ENCODE measurements at regions not wholly inside any gene's neighbourhood (a gene's known extent, or its start where the extent isn't known, plus 50 kb on each side); places are given as distances from the start of the nearest gene placed in this dataset.

DNA sequence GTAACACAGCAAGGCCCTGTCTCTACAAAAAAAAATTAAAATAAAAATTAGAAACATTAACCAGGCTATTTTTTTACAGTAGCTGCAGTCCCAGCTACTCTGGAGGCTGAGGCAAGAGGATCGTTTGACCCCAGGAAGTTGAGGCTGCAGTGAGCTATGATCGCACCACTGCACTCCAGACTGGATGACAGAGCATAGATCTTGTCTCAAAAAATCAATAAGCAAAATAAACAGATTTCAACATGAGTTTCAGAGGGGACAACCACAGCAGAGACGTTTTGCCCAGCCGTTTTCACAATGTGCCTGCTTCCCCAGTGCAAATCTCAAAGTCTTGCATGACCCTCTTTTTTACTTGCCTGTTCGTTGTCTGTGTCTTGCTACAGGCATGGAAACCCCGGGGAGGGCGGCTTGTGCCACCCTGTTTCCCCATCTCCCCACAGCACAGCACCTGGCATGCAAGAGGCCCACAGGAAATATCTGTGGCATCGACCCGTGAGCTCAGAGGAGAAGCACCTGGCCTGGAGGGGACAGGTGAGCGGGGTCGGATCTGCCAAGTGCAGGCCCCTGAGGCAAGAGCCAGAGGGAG, 222.0 kb upstream of the ZNF507 start:
- DNase-seq (ENCODE audit: low read depth in 1 of 2, low spot score in 1 of 2) = no peak
- Histone ChIP-seq H3K4me3 (replicated peaks; ENCODE audit: insufficient read depth, low read length) (no peak overlapping the region), H3K27ac (replicated peaks) (no peak overlapping the region), H3K27me3 (ENCODE audit: insufficient read depth, poor library complexity, severe bottlenecking) (no peaks in the 10 kb centered on the region)
- TF ChIP-seq GABPA (IDR thresholded peaks at IDR 0.05; ENCODE audit: low read depth) (no peak), SPI1 (IDR thresholded peaks at IDR 0.05; ENCODE audit: borderline replicate concordance, low read depth) (no peak), POLR2AphosphoS5 (IDR thresholded peaks at IDR 0.05; ENCODE audit: low read depth) (no peak)
- TF ChIP-seq, protein P1, sequence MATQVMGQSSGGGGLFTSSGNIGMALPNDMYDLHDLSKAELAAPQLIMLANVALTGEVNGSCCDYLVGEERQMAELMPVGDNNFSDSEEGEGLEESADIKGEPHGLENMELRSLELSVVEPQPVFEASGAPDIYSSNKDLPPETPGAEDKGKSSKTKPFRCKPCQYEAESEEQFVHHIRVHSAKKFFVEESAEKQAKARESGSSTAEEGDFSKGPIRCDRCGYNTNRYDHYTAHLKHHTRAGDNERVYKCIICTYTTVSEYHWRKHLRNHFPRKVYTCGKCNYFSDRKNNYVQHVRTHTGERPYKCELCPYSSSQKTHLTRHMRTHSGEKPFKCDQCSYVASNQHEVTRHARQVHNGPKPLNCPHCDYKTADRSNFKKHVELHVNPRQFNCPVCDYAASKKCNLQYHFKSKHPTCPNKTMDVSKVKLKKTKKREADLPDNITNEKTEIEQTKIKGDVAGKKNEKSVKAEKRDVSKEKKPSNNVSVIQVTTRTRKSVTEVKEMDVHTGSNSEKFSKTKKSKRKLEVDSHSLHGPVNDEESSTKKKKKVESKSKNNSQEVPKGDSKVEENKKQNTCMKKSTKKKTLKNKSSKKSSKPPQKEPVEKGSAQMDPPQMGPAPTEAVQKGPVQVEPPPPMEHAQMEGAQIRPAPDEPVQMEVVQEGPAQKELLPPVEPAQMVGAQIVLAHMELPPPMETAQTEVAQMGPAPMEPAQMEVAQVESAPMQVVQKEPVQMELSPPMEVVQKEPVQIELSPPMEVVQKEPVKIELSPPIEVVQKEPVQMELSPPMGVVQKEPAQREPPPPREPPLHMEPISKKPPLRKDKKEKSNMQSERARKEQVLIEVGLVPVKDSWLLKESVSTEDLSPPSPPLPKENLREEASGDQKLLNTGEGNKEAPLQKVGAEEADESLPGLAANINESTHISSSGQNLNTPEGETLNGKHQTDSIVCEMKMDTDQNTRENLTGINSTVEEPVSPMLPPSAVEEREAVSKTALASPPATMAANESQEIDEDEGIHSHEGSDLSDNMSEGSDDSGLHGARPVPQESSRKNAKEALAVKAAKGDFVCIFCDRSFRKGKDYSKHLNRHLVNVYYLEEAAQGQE (IDR thresholded peaks at IDR 0.05; ENCODE audit: insufficient replicate concordance, low read depth) = no peak
- TF ChIP-seq, protein P2, sequence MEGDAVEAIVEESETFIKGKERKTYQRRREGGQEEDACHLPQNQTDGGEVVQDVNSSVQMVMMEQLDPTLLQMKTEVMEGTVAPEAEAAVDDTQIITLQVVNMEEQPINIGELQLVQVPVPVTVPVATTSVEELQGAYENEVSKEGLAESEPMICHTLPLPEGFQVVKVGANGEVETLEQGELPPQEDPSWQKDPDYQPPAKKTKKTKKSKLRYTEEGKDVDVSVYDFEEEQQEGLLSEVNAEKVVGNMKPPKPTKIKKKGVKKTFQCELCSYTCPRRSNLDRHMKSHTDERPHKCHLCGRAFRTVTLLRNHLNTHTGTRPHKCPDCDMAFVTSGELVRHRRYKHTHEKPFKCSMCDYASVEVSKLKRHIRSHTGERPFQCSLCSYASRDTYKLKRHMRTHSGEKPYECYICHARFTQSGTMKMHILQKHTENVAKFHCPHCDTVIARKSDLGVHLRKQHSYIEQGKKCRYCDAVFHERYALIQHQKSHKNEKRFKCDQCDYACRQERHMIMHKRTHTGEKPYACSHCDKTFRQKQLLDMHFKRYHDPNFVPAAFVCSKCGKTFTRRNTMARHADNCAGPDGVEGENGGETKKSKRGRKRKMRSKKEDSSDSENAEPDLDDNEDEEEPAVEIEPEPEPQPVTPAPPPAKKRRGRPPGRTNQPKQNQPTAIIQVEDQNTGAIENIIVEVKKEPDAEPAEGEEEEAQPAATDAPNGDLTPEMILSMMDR (IDR thresholded peaks at IDR 0.05; ENCODE audit: insufficient read depth, low read length) = no peak

- H3K4me3 ChIP-seq (replicated peaks; ENCODE audit: insufficient read depth, low read length) = no peak overlapping the region
- no peaks in the 10 kb centered on the region for H3K27me3 ChIP-seq (ENCODE audit: insufficient read depth, poor library complexity, severe bottlenecking)
- TF ChIP-seq, protein P2 (IDR thresholded peaks at IDR 0.05; ENCODE audit: insufficient read depth, low read length) = no peak
- TF ChIP-seq POLR2AphosphoS5 (IDR thresholded peaks at IDR 0.05; ENCODE audit: low read depth) = no peak
- TF ChIP-seq, protein P1 (IDR thresholded peaks at IDR 0.05; ENCODE audit: insufficient replicate concordance, low read depth) = no peak
- TF ChIP-seq GABPA (IDR thresholded peaks at IDR 0.05; ENCODE audit: low read depth) = no peak
- TF ChIP-seq SPI1 (IDR thresholded peaks at IDR 0.05; ENCODE audit: borderline replicate concordance, low read depth) = no peak
- no peak for DNase-seq (ENCODE audit: low read depth in 1 of 2, low spot score in 1 of 2)
- H3K27ac ChIP-seq (replicated peaks) = no peak overlapping the region
Measured at GRCh38 chr19:32124585-32124984, 220.8 kb upstream of the ZNF507 start.

DNA sequence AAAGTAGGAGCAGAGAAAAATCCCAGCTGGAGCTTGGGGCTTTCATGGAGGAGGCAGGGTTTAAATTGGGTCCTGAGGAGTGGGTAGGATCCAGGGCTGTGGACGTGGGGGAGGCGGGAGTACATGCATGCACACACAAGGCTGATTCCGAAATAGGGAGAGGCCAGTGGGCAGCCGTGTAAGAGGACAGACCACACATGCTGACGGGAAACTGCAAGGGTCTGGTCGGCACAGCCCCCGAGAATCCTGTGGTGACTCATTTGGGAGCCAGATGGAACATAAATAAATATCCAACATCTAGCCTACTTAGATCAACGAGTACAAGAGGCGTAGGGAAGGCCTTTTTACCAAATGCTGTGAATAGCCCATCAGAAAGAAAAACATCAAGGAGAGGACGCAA, 216.3 kb upstream of the ZNF507 start:
- Histone ChIP-seq H3K27ac (replicated peaks) (no peak overlapping the region), H3K27me3 (ENCODE audit: insufficient read depth, poor library complexity, severe bottlenecking) (no peaks in the 10 kb centered on the region), H3K4me3 (replicated peaks; ENCODE audit: insufficient read depth, low read length) (no peak overlapping the region)
- TF ChIP-seq GABPA (IDR thresholded peaks at IDR 0.05; ENCODE audit: low read depth) = no peak
- TF ChIP-seq, protein P2 (IDR thresholded peaks at IDR 0.05; ENCODE audit: insufficient read depth, low read length) = no peak
- TF ChIP-seq, protein P1 (IDR thresholded peaks at IDR 0.05; ENCODE audit: insufficient replicate concordance, low read depth) = no peak
- no peak for TF ChIP-seq SPI1 (IDR thresholded peaks at IDR 0.05; ENCODE audit: borderline replicate concordance, low read depth)
- TF ChIP-seq POLR2AphosphoS5 (IDR thresholded peaks at IDR 0.05; ENCODE audit: low read depth) = no peak
- DNase-seq (ENCODE audit: low read depth in 1 of 2, low spot score in 1 of 2) = no peak

All from HL-60 (cell line).